Adrenal gland (tissue), 9 donors: ENCODE measurements at regions not wholly inside any gene's neighbourhood (a gene's known extent, or its start where the extent isn't known, plus 50 kb on each side); places are given as distances from the start of the nearest gene placed in this dataset.

Experiments used
- DNase-seq, 7 donors: peaks; one replicate each; pipeline ENCODE4 v3.0.0-alpha.2; 2019 to 2020
- H3K27ac ChIP-seq, 5 donors: fragments of 200-600 bp; sonication (generic) in 4 of 5; 1 replicate in 3 of 5; 2 replicates in 2 of 5; pipeline versions ENCODE4 v1.5.1 to v1.8.0; 2016 to 2020; ENCODE audit warnings: mild to moderate bottlenecking in 1 of 5
- H3K27me3 ChIP-seq: fragments of 200-600 bp; 2 replicates; pipeline ENCODE4 v1.8.0; 2021
- H3K36me3 ChIP-seq, 2 donors: fragments of 200-600 bp; replicated peaks in 1 of 2; 1 replicate in 1 of 2; 2 replicates in 1 of 2; pipeline versions ENCODE4 v1.5.1 to v1.8.0; 2018 to 2022
- H3K4me1 ChIP-seq, 2 donors: fragments of 200-600 bp; replicated peaks in 1 of 2; 1 replicate in 1 of 2; 2 replicates in 1 of 2; pipeline versions ENCODE4 v1.5.1 to v1.8.0; 2018 to 2021
- H3K4me3 ChIP-seq, 4 donors: fragments of 200-600 bp; sonication (generic) in 3 of 4; one replicate each; pipeline ENCODE4 v1.5.1; 2016 to 2018
- H3K9me3 ChIP-seq, 3 donors: fragments of 200-600 bp; sonication (generic) in 1 of 3; replicated peaks in 1 of 3; 1 replicate in 2 of 3; 2 replicates in 1 of 3; pipeline versions ENCODE4 v1.5.1 to v1.8.0; 2016 to 2021
- POLR2A ChIP-seq, 2 donors: fragments of 450-650 bp; IDR thresholded peaks; one replicate each; pipeline ENCODE4 v1.6.1; 2017; ENCODE audit warnings: antibody characterized with exemption in 2 of 2, mild to moderate bottlenecking in 2 of 2, moderate library complexity in 1 of 2
- whole genome bisulfite sequencing, 4 donors: extraction: QIAGEN DNeasy Blood & Tissue Kit in 2 of 4; methylation state at CpG; one replicate each; pipeline versions ENCODE4 v1.1.5 to v1.1.7; 2013 to 2017; 5-methylcytosine and 5-hydroxymethylcytosine counted together
- intact Hi-C, 2 donors: fragments of 100-400 bp; cut with DNase I; formaldehyde crosslinking; loops; one replicate each; pipeline versions ENCODE4 v1.14.1 to v1.15.0; 2022 to 2023
- TF ChIP-seq, protein P1 (sequence below), 6 experiments: fragments of 450-650 bp in 4 of 6; fragments of 200-600 bp in 2 of 6; sonication (generic) in 1 of 6; IDR thresholded peaks; 1 replicate in 5 of 6; 2 replicates in 1 of 6; pipeline versions ENCODE4 v1.5.1 to v1.8.0; 2016 to 2021; ENCODE audit warnings: antibody characterized with exemption in 6 of 6, mild to moderate bottlenecking in 2 of 6, moderate library complexity in 1 of 6
- donor health status: healthy with polysubstance abuse.
- donor health status: Bipolar disorder and iron deficiency.
- donor health status: DM: yes; HTN: yes; CAD: no.
- donor health status: DM: no; HTN: no; CAD: no.
- donor health status: DM: no; HTN: no; CAD: no.

- 67 to 76% (median 74%) methylated on average over 1 of the region's 1 CpG for WGBS, 4 donors
- DNase-seq, result no peak
- H3K4me3 ChIP-seq, result no peak overlapping the region
- intact Hi-C loops, result no loop called here
- no peaks in the 10 kb centered on the region for H3K36me3 ChIP-seq
- H3K27ac ChIP-seq, result no peak overlapping the region
- H3K4me1 ChIP-seq, result no peaks in the 10 kb centered on the region
- H3K9me3 ChIP-seq, result no peaks in the 10 kb centered on the region
- TF ChIP-seq, protein P1, sequence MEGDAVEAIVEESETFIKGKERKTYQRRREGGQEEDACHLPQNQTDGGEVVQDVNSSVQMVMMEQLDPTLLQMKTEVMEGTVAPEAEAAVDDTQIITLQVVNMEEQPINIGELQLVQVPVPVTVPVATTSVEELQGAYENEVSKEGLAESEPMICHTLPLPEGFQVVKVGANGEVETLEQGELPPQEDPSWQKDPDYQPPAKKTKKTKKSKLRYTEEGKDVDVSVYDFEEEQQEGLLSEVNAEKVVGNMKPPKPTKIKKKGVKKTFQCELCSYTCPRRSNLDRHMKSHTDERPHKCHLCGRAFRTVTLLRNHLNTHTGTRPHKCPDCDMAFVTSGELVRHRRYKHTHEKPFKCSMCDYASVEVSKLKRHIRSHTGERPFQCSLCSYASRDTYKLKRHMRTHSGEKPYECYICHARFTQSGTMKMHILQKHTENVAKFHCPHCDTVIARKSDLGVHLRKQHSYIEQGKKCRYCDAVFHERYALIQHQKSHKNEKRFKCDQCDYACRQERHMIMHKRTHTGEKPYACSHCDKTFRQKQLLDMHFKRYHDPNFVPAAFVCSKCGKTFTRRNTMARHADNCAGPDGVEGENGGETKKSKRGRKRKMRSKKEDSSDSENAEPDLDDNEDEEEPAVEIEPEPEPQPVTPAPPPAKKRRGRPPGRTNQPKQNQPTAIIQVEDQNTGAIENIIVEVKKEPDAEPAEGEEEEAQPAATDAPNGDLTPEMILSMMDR (IDR thresholded peaks at IDR 0.05), result no peak
- no peak for TF ChIP-seq POLR2A (IDR thresholded peaks at IDR 0.05)
- no peaks in the 10 kb centered on the region for H3K27me3 ChIP-seq
These were observed 170.1 kb upstream of the SEMA3D start for GRCh38 chr7:85356916-85357315.

- Histone ChIP-seq H3K4me1 (no peaks in the 10 kb centered on the region), H3K4me3 (no peak overlapping the region), H3K36me3 (no peaks in the 10 kb centered on the region), H3K27ac (no peak overlapping the region), H3K9me3 (no peaks in the 10 kb centered on the region), H3K27me3 (no peaks in the 10 kb centered on the region)
- intact Hi-C loops, result no loop called here
- no peak for DNase-seq
- TF ChIP-seq POLR2A (IDR thresholded peaks at IDR 0.05), result no peak
- TF ChIP-seq, protein P1 (IDR thresholded peaks at IDR 0.05), result no peak
These were observed 156.6 kb upstream of the SEMA3D start for GRCh38 chr7:85343484-85343883.

DNA sequence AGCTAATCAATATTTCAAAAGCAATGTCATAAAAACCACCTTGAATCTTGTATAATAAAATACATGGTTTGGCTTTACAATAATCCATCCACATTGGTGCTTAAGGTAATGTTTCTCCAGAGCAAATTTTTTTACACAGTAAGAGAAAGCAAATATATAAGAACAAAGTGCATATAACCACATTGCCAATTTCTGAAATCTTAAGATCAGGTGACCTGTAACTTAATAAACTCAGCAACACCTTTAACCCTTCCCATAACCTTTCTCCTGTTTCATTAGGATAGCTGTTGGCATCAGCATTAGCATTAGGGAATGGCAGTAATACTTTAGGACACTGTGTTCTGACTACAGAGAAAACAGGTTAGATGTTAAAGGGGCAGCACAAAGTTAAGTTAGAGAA, 155.9 kb upstream of the SEMA3D start:
- Histone ChIP-seq H3K27ac (no peak overlapping the region), H3K27me3 (no peaks in the 10 kb centered on the region), H3K4me3 (no peak overlapping the region), H3K4me1 (no peaks in the 10 kb centered on the region), H3K9me3 (no peaks in the 10 kb centered on the region), H3K36me3 (no peaks in the 10 kb centered on the region)
- intact Hi-C loops, result no loop called here
- TF ChIP-seq, protein P1 (IDR thresholded peaks at IDR 0.05), result no peak
- TF ChIP-seq POLR2A (IDR thresholded peaks at IDR 0.05), result no peak
- DNase-seq, result no peak

- Histone ChIP-seq H3K36me3 (no peaks in the 10 kb centered on the region), H3K4me1 (no peaks in the 10 kb centered on the region), H3K4me3 (no peak overlapping the region), H3K9me3 (no peaks in the 10 kb centered on the region), H3K27me3 (no peaks in the 10 kb centered on the region), H3K27ac (no peak overlapping the region)
- intact Hi-C loops, result no loop called here
- WGBS, 4 donors, result 55 to 74% (median 56%) methylated on average over 2 of the region's 2 CpGs
- no peak for DNase-seq
- TF ChIP-seq, protein P1 (IDR thresholded peaks at IDR 0.05), result no peak
- TF ChIP-seq POLR2A (IDR thresholded peaks at IDR 0.05), result no peak
These were observed 155.1 kb upstream of the SEMA3D start for GRCh38 chr7:85341973-85342372.
